K562 (cell line): ENCODE measurements at regions not wholly inside any gene's neighbourhood (a gene's known extent, or its start where the extent isn't known, plus 50 kb on each side); places are given as distances from the start of the nearest gene placed in this dataset.

Experiments
- ATAC-seq: fragments of 200-7000 bp; cut with Tn5 transposase; 3 replicates; pipeline ENCODE4 v1.9.1; 2020; ENCODE audit warnings: moderate library complexity
- BruUV-seq: library from RNA; stranded (reverse); fragments of 400-500 nt; replicated peaks from 2 replicates; lab custom pipeline; 2021; lab: Mats Ljungman, UMichigan
- CTCF ChIA-PET: fragments of 300-600 bp; formaldehyde crosslinking; extraction: SDS; loops from one replicate; lab custom pipeline; 2021; ENCODE audit warnings: low intra/inter-chr PET ratio; lab: Yijun Ruan, JAX
- POLR2A ChIA-PET: fragments of 300-600, 350-650 bp; sonication (Branson Sonifier 250); formaldehyde crosslinking; extraction: SDS; loops from one replicate; lab custom pipeline; 2021; ENCODE audit warnings: antibody characterized with exemption, inconsistent platforms; lab: Yijun Ruan, JAX
- DNase-seq, 4 experiments: peaks; one replicate each; pipeline versions ENCODE4 v3.0.0 to v3.0.0-alpha.2; 2011 to 2018; ENCODE audit warnings: low spot score in 3 of 4, mixed read lengths in 3 of 4; ENCODE audit errors: extremely low read depth in 1 of 4
- FAIRE-seq: peaks from 2 replicates; lab custom pipeline; 2011; peaks lifted over from hg19 to GRCh38; lab: Jason Lieb, UNC
- H2AFZ ChIP-seq: 2 replicates; pipeline ENCODE4 v1.6.0; 2011; ENCODE audit warnings: low read depth, low read length, control low read depth, inconsistent platforms
- H3K27ac ChIP-seq: fragments of 200-600 bp; 3 replicates; pipeline ENCODE4 v1.8.0; 2011; ENCODE audit warnings: low read depth, mild to moderate bottlenecking, control low read depth, inconsistent platforms, low read length, moderate library complexity, mixed read lengths; ENCODE audit errors: extremely low read depth
- H3K27me3 ChIP-seq, 2 experiments: fragments of 300-600 bp in 1 of 2; 2 replicates in 1 of 2; 3 replicates in 1 of 2; pipeline versions ENCODE4 v1.6.0 to v1.8.0; 2011; ENCODE audit warnings: inconsistent platforms in 2 of 2, low read length in 2 of 2, mild to moderate bottlenecking in 1 of 2, mixed read lengths in 1 of 2, moderate library complexity in 1 of 2; ENCODE audit not compliant: control insufficient read depth in 2 of 2, insufficient read depth in 2 of 2
- H3K36me3 ChIP-seq: fragments of 300-600 bp; 3 replicates; pipeline ENCODE4 v1.8.0; 2011; ENCODE audit warnings: mild to moderate bottlenecking, low read length, inconsistent platforms; ENCODE audit not compliant: control insufficient read depth, insufficient read depth
- H3K4me1 ChIP-seq, 2 experiments: fragments of 200-600 bp in 1 of 2; replicated peaks in 1 of 2; 2 replicates in 1 of 2; 3 replicates in 1 of 2; pipeline versions ENCODE4 v1.5.1 to v1.8.0; 2011; ENCODE audit warnings: inconsistent platforms in 2 of 2, low read length in 2 of 2, mild to moderate bottlenecking in 1 of 2, mixed read lengths in 1 of 2, moderate library complexity in 1 of 2; ENCODE audit not compliant: control insufficient read depth in 2 of 2, insufficient read depth in 2 of 2
- H3K4me2 ChIP-seq: 2 replicates; pipeline ENCODE4 v1.6.1; 2011; ENCODE audit warnings: low read length, control low read depth, inconsistent platforms, mixed read lengths; ENCODE audit not compliant: insufficient read depth
- H3K4me3 ChIP-seq: fragments of 200-600 bp; sonication (generic), shearing (Covaris generic); 2 replicates; pipeline ENCODE4 v1.5.1; 2016; ENCODE audit warnings: control low read depth, inconsistent platforms
- H3K79me2 ChIP-seq: fragments of 200-600 bp; 3 replicates; pipeline ENCODE4 v1.8.0; 2011; ENCODE audit warnings: low read length, inconsistent platforms; ENCODE audit not compliant: control insufficient read depth, insufficient read depth
- H3K9ac ChIP-seq, 2 experiments: 2 replicates each; pipeline versions ENCODE4 v1.6.0 to v1.6.1; 2011; ENCODE audit warnings: low read depth in 2 of 2, low read length in 2 of 2, control low read depth in 1 of 2, inconsistent platforms in 1 of 2, mild to moderate bottlenecking in 1 of 2, mixed read lengths in 1 of 2; ENCODE audit not compliant: insufficient read depth in 1 of 2
- H3K9me1 ChIP-seq: one replicate; pipeline ENCODE4 v1.6.0; 2011; ENCODE audit warnings: inconsistent platforms, mild to moderate bottlenecking, low read length, moderate library complexity; ENCODE audit not compliant: control insufficient read depth, insufficient read depth
- H3K9me3 ChIP-seq: replicated peaks from 2 replicates; pipeline ENCODE4 v1.5.1; 2011; ENCODE audit warnings: low read depth, low read length, inconsistent platforms; ENCODE audit not compliant: control insufficient read depth, insufficient read depth
- H4K20me1 ChIP-seq: replicated peaks from 2 replicates; pipeline ENCODE4 v1.6.1; 2011; ENCODE audit warnings: low read length, inconsistent platforms, mixed read lengths; ENCODE audit not compliant: control insufficient read depth, insufficient read depth
- BCL6 ChIP-seq: fragments of 250-450 bp; sonication (Bioruptor Pico); IDR thresholded peaks from 2 replicates; pipeline ENCODE4 v1.4.0; 2020
- CC2D1A ChIP-seq: fragments of 450-650 bp; IDR thresholded peaks from 2 replicates; pipeline ENCODE4 v1.6.1; 2017; ENCODE audit warnings: mild to moderate bottlenecking
- CTBP1 ChIP-seq: fragments of 450-650 bp; IDR thresholded peaks from 2 replicates; pipeline ENCODE4 v1.6.1; 2016; ENCODE audit warnings: borderline replicate concordance
- E2F5 ChIP-seq: sonication (generic); formaldehyde crosslinking; IDR thresholded peaks from 2 replicates; pipeline ENCODE4 v1.8.0; 2022; ENCODE audit warnings: mild to moderate bottlenecking, missing genetic modification reagents
- EP400 ChIP-seq: fragments of 450-650 bp; IDR thresholded peaks from 2 replicates; pipeline ENCODE4 v1.6.1; 2017; ENCODE audit warnings: antibody characterized with exemption, mild to moderate bottlenecking, moderate library complexity
- EZH2 ChIP-seq: IDR thresholded peaks from 2 replicates; pipeline ENCODE4 v1.6.1; 2012; ENCODE audit warnings: low read depth, mild to moderate bottlenecking, inconsistent platforms, low read length, borderline replicate concordance
- GATAD2A ChIP-seq: fragments of 450-650 bp; IDR thresholded peaks from 2 replicates; pipeline ENCODE4 v1.6.1; 2017
- HMG20B ChIP-seq: fragments of 250-450 bp; sonication (Bioruptor Pico); IDR thresholded peaks from 2 replicates; pipeline ENCODE4 v1.5.0; 2021; ENCODE audit warnings: mild to moderate bottlenecking
- HNRNPUL1 ChIP-seq: fragments of 200-400 bp; formaldehyde crosslinking; IDR thresholded peaks from 2 replicates; pipeline ENCODE4 v1.6.1; 2017; ENCODE audit warnings: low read length
- KLF10 ChIP-seq: fragments of 250-450 bp; sonication (Bioruptor Pico); IDR thresholded peaks from 2 replicates; pipeline ENCODE4 v1.6.1; 2021; ENCODE audit warnings: matching md5 sums
- MAFF ChIP-seq: IDR thresholded peaks from 2 replicates; pipeline ENCODE4 v1.6.1; 2012; ENCODE audit warnings: low read length, improper control_type of control experiment
- PRDM10 ChIP-seq: fragments of 450-650 bp; IDR thresholded peaks from 2 replicates; pipeline ENCODE4 v1.6.1; 2018; ENCODE audit not compliant: partially characterized antibody
- RBM22 ChIP-seq: fragments of 200-400 bp; formaldehyde crosslinking; IDR thresholded peaks from 2 replicates; pipeline ENCODE4 v1.6.1; 2018; ENCODE audit warnings: low read length, low read depth; ENCODE audit not compliant: poor library complexity, severe bottlenecking
- SETDB1 ChIP-seq: IDR thresholded peaks from one replicate; pipeline ENCODE4 v1.6.1; 2012; ENCODE audit warnings: low read length, control low read depth, inconsistent platforms
- SRSF3 ChIP-seq: fragments of 200-400 bp; formaldehyde crosslinking; IDR thresholded peaks from 2 replicates; pipeline ENCODE4 v1.6.1; 2016; ENCODE audit warnings: mild to moderate bottlenecking, low read length, moderate library complexity; ENCODE audit not compliant: insufficient read depth
- TAF7 ChIP-seq: fragments of 450-650 bp; IDR thresholded peaks from 2 replicates; pipeline ENCODE4 v1.6.1; 2016; ENCODE audit warnings: missing genetic modification characterization, missing compliant biosample characterization
- THAP7 ChIP-seq: fragments of 250-450 bp; sonication (Bioruptor Pico); IDR thresholded peaks from 2 replicates; pipeline ENCODE4 v1.5.0; 2021
- ZNF431 ChIP-seq: sonication (generic); formaldehyde crosslinking; IDR thresholded peaks from 2 replicates; pipeline ENCODE4 v1.8.0; 2022; ENCODE audit warnings: mild to moderate bottlenecking, missing genetic modification reagents
- ZNF507 ChIP-seq: conservative IDR thresholded peaks from 2 replicates; pipeline ENCODE4 v1.6.1; 2017; ENCODE audit warnings: missing genetic modification characterization, missing compliant biosample characterization
- WGBS: fragments of 100-300 bp; shearing (Covaris generic); methylation state at CpG from one replicate; pipeline ENCODE4 v1.1.6; 2016; ENCODE audit warnings: low coverage, mixed read lengths; ENCODE audit not compliant: insufficient coverage; ENCODE audit errors: missing lambda C conversion rate; 5-methylcytosine and 5-hydroxymethylcytosine counted together
- in situ Hi-C: fragments of 300-500 bp; cut with MboI; formaldehyde crosslinking; loops from 4 replicates; pipeline ENCODE4 v1.15.0; 2018; ENCODE audit warnings: inconsistent platforms, mixed read lengths
- intact Hi-C: fragments of 100-400 bp; cut with micrococcal nuclease; formaldehyde crosslinking; loops from 2 replicates; pipeline ENCODE4 v1.14.2; 2022

GRCh38 chr6:101296169-101296960 lies 97.1 kb upstream of the GRIK2 start:
- H3K36me3 ChIP-seq: no peaks in the 10 kb centered on the region
- no peak overlapping the region for H3K9ac ChIP-seq
- BruUV-seq: no TSS peak
- in situ Hi-C loops: no loop called here
- ChIA-PET POLR2A (no interaction called here), CTCF (no interaction called here)
- no peaks in the 10 kb centered on the region for H3K9me3 ChIP-seq
- H4K20me1 ChIP-seq: no peaks in the 10 kb centered on the region
- H2AFZ ChIP-seq: no peak overlapping the region
- no peak for ATAC-seq
- FAIRE-seq: no peak
- no peaks in the 10 kb centered on the region for H3K79me2 ChIP-seq
- no peak overlapping the region for H3K4me2 ChIP-seq
- no peak overlapping the region for H3K27ac ChIP-seq
- H3K27me3 ChIP-seq: no peaks in the 10 kb centered on the region
- H3K4me1 ChIP-seq: no peaks in the 10 kb centered on the region
- no peak for DNase-seq
- 0% methylated on average over 6 of the region's 6 CpGs for WGBS
- intact Hi-C loops: no loop called here
- H3K4me3 ChIP-seq: no peak overlapping the region
- no peaks in the 10 kb centered on the region for H3K9me1 ChIP-seq
- TF ChIP-seq BCL6 (no peak), TAF7 (tag) (no peak), SETDB1 (no peak), ZNF507 (tag) (no peak), CC2D1A (no peak), THAP7 (no peak), RBM22 (no peak), CTBP1 (no peak), MAFF (no peak), E2F5 (CRISPR knock-in tag) (no peak), EZH2 (no peak), SRSF3 (no peak), HMG20B (CRISPR knock-in tag) (no peak), ZNF431 (CRISPR knock-in tag) (no peak), EP400 (no peak), KLF10 (no peak), PRDM10 (no peak), GATAD2A (no peak), HNRNPUL1 (no peak)
